Right kidney (tissue), 1 donor: ENCODE measurements at regions not wholly inside any gene's neighbourhood (a gene's known extent, or its start where the extent isn't known, plus 50 kb on each side); places are given as distances from the start of the nearest gene placed in this dataset.

Experiments
- DNase-seq: peaks from one replicate; pipeline ENCODE4 v3.0.0-alpha.2; 2016

GRCh38 chr1:10848109-10848684, 51.8 kb upstream of the CASZ1 start:
- DNase-seq = no peak

DNA sequence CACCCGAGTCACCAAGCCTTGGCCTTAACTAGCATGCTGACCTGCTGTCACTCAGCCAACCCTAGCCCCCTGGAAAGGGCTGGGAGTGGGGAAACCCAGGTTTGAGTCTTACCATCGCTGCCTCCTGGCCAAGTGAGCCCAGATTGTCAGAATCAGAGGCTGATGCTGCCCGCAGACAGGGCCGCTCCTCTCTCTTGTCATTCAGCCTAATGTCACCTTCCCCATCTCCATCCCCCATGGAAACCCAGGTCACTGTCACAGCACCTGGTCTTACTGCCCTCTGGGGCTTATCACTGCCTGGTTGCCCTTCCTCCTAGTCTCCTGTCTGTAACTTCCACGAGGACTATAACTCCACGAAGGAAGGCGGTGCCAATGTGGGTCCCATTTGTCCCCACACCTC, 53.6 kb upstream of the CASZ1 start:
- no peak for DNase-seq

DNA sequence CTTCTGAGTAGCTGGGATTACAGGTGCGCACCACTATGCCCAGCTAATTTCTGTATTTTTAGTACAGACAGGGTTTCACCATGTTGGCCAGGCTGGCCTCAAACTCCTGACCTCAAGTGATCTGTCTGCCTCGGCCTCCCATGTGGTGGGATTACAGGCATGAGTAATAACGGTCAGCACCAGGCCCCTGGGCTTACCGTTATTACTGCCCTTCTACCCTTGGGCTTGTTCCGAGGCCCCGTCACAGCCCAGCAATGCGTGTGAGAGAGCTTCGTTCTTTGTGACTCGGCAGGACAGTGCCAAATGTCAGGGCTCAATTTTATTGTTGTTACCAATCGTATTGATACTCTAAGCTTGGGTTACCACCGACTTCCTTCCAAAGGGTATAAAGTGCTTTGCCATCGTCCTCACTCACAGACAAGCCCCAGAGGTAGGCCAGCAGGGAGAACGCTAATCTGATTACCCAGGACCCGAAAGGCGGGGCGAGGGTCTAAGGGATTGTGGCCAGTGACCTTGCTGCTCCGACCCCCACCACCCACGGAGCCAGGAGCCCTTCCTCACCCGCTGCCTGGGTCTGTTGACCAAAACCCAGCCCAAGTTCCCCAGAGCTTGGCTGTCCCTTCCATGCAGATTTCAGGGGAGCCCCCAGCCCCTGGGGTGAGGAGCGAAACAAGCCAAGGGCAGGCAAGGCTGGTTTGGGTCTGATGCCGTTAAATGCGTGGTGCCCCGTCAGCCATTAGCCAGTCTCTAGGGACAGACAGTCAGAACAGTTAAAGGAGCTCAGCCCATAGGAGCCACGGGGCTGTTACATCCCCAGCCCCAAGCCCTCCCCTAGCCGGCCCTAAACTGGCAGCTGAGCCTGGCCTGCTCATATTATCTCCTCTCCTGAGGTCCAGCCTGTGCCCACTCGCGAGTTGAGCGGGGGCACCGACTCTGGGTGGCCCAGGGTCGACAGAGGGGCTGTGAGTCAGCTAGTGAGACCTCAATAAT, 54.9 kb upstream of the CASZ1 start:
- no peak for DNase-seq

- DNase-seq = no peak
These were observed 55.6 kb upstream of the CASZ1 start for GRCh38 chr1:10852018-10852417.

GRCh38 chr1:10852486-10852885, 56.0 kb upstream of the CASZ1 start:
- no peak for DNase-seq

DNA sequence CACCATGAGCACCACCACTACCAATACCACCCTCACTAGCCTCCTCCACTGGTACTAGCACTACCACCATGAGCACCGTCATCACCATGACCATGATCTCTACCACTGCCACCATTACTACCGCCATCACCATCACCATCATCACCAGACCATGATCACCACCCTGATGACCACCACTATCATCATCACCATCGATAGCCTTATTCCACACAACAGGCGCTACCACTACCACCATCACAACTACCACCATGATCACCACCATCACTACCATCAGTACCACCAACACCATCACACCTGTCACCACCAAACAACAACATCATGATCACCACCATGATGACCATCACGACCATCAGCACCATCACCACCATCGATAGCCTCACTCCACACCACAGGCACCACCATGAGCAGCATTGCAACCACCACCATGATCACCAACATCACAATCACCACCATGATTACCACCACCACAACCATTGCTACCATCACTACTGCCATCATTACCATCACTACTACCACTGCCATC, 56.6 kb upstream of the CASZ1 start:
- DNase-seq = no peak

DNA sequence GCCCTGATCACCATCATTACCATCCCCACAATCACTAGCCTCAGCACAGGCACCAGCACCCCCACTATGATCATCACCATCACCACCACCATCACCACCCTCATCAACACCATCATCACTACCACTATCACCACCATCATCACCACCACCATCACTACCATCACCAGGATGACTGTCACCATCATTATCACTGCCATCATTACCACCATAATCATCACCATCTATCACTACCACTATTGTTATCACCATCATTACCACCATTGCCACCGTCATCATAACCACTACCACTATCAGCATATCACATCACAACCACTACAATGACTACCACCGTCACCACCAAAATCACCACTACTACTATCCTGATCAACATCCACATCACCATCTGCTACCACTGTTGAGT, 57.3 kb upstream of the CASZ1 start:
- DNase-seq = no peak

GRCh38 chr1:10854856-10855459, 58.5 kb upstream of the CASZ1 start:
- no peak for DNase-seq

- DNase-seq = no peak
These were observed 59.8 kb upstream of the CASZ1 start for GRCh38 chr1:10856176-10856683.

- DNase-seq = no peak
These were observed 60.6 kb upstream of the CASZ1 start for GRCh38 chr1:10856863-10857598.

GRCh38 chr1:10857687-10858086, 61.2 kb upstream of the CASZ1 start:
- DNase-seq = no peak

- DNase-seq = no peak
These were observed 63.8 kb upstream of the CASZ1 start for GRCh38 chr1:10860218-10860617.

DNA sequence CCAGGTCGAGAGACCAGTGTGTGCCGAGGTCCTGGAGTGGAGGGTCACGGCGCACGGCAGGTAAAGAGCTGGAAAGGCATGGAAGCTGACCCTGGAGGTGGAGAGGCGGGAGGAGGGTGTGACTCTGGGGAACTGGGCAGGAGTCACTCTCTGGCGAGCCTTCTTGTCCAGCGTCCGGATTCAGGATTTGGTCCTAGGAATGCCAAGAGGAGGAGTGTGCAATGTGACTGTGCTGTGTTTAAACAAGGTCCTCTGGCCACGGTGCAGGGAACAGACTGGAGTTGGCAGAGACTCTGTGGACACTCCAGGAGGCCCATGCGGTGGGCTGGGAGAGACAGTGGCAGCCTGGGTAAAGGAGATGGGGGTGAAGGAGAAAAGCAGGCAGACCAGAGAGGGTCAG, 64.2 kb upstream of the CASZ1 start:
- DNase-seq = no peak

- DNase-seq = no peak
These were observed 65.4 kb upstream of the CASZ1 start for GRCh38 chr1:10861822-10862221.

DNA sequence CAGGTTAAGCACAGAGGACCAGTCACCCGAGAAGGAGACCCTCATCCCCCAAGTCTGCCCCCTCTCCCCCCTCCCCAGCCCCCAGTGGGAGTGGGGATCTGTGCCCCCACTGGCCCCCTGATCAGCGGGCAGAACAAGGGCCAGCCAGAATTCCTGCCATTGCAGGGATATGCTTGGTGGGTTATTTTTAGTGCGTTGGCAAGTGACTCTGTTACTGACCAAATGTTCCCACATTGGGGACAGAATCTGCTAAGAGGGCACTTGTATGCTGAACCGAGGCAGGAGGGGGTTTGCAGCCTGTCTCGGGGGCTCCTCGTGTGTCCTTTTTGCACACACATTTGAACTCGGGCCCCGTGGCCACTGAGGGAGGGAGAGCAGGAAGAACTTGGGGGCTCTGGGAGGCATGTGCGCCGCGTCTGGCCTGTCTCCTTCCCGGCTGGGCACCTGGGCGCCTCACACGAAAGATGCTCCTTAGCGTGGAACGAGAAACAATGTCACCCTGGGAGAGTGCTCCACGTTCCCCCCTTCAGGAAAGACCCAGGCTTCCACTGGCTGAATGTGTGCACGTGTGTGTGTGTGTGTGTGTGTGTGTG, 66.4 kb upstream of the CASZ1 start:
- DNase-seq = no peak

DNA sequence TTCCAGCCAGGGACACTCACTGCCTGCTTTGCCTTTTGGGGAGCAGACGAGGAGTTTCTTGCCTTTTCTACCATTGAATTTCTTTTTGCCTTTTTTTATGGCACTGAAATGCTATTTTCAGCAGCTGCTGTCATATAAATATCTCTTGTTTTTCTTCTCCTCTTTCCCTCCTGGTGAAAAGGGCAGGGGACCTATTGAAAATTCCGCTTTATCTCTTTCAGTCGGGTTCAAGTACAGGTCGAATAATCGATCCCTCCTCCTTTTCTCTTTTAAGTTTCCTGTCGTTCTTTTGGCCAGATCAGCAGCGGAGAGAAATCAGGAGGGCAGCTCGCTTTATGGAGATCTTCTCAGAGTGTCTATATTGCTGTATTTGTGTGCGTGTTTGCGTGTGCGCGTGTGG, 67.4 kb upstream of the CASZ1 start:
- DNase-seq = no peak

GRCh38 chr1:10864776-10865175, 68.3 kb upstream of the CASZ1 start:
- DNase-seq = no peak

- no peak for DNase-seq
These were observed 69.3 kb upstream of the CASZ1 start for GRCh38 chr1:10865518-10866320.

- peak; percentile 56 for DNase-seq
These were observed 70.1 kb upstream of the CASZ1 start for GRCh38 chr1:10866321-10867093.

DNA sequence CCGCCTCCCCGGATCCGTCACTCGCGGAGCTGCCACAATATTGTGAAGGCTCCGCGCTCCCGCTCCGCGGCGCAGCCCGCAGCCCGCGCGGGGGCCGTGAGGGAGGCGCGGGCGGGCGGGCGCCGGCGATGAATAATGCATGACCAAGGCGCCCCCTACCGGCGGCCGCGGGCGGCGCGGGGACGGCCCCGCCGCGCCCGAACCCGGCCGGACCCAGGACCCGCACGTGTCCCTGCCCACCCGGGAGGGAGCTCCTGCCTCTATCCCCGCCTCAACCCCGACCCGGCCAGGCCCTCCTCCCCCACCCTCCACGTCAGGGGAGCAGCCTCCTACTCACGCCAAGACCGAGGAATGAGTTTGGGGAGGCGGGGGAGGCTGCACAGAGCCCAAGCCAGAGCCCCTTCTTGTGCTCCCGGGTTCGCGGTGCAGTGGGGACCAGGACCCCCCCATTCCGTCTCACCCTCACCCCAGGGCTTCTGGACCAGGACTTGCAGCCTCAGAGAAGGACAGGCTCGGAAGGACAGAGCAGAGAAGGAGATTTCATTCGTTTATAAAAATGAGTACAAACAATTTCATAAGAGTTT, 70.8 kb upstream of the CASZ1 start:
- peak; percentile 63 for DNase-seq
